GM12873 (cell line): ENCODE measurements at regions not wholly inside any gene's neighbourhood (a gene's known extent, or its start where the extent isn't known, plus 50 kb on each side); places are given as distances from the start of the nearest gene placed in this dataset.

Experiments
- CTCF ChIP-seq: IDR thresholded peaks from 2 replicates; pipeline ENCODE4 v1.5.1; 2012; ENCODE audit warnings: low read depth, mild to moderate bottlenecking, moderate library complexity, low read length, control low read depth; ENCODE audit not compliant: insufficient read depth; ENCODE audit errors: missing control alignments

GRCh38 chr2:56674084-56674483 lies 490.3 kb downstream of the CCDC85A start:
- no peak for TF ChIP-seq CTCF

- TF ChIP-seq CTCF: no peak
Measured at GRCh38 chr2:56676966-56677365, 493.2 kb downstream of the CCDC85A start.

- TF ChIP-seq CTCF: no peak
Measured at GRCh38 chr2:56680971-56681631, 497.3 kb downstream of the CCDC85A start.

GRCh38 chr2:56681659-56682396 lies 498.0 kb downstream of the CCDC85A start:
- no peak for TF ChIP-seq CTCF

- TF ChIP-seq CTCF: no peak
Measured at GRCh38 chr2:56682397-56682760, 498.6 kb downstream of the CCDC85A start.

- no peak for TF ChIP-seq CTCF
Measured at GRCh38 chr2:56684327-56684726, 500.5 kb downstream of the CCDC85A start.

- TF ChIP-seq CTCF: no peak
Measured at GRCh38 chr2:56685205-56685604, 501.4 kb downstream of the CCDC85A start.
